Right lobe of liver (tissue), 6 donors: ENCODE measurements at regions not wholly inside any gene's neighbourhood (a gene's known extent, or its start where the extent isn't known, plus 50 kb on each side); places are given as distances from the start of the nearest gene placed in this dataset.
"Not testable (repeated sequence)": the region's sequence is repeated elsewhere in the genome, so short reads cannot be mapped to it uniquely, and the experiment has no call there.

ENCODE experiments used
- ATAC-seq, 4 donors: fragments of 200-7000 bp; cut with Tn5 transposase; one replicate each; pipeline ENCODE4 v1.9.1; 2020; ENCODE audit warnings: mild to moderate bottlenecking in 4 of 4, moderate library complexity in 4 of 4
- DNase-seq, 3 donors: peaks; one replicate each; pipeline ENCODE4 v3.0.0-alpha.2; 2020
- H3K27ac ChIP-seq, 3 donors: fragments of 200-600 bp; one replicate each; pipeline ENCODE4 v1.8.0; 2022
- H3K27me3 ChIP-seq, 2 donors: fragments of 200-600 bp; one replicate each; pipeline ENCODE4 v1.8.0; 2022
- H3K36me3 ChIP-seq, 4 donors: fragments of 200-600 bp; sonication (generic) in 1 of 4; one replicate each; pipeline versions ENCODE4 v1.5.1 to v1.8.0; 2017 to 2022; ENCODE audit warnings: control low read depth in 1 of 4
- H3K4me1 ChIP-seq, 4 donors: fragments of 200-600 bp; sonication (generic) in 1 of 4; one replicate each; pipeline versions ENCODE4 v1.5.1 to v1.8.0; 2017 to 2022; ENCODE audit warnings: control low read depth in 1 of 4
- H3K4me3 ChIP-seq, 3 donors: fragments of 200-600 bp; one replicate each; pipeline ENCODE4 v1.8.0; 2022
- H3K9me3 ChIP-seq, 4 donors: fragments of 200-600 bp; sonication (generic) in 1 of 4; one replicate each; pipeline versions ENCODE4 v1.5.1 to v1.8.0; 2017 to 2022; ENCODE audit warnings: control low read depth in 1 of 4
- POLR2A ChIP-seq: fragments of 450-650 bp; IDR thresholded peaks from one replicate; pipeline ENCODE4 v1.6.1; 2017; ENCODE audit warnings: antibody characterized with exemption, mild to moderate bottlenecking
- WGBS: methylation state at CpG from one replicate; pipeline ENCODE4 v1.1.6; 2018; ENCODE audit warnings: low coverage, low lambda C conversion rate; ENCODE audit not compliant: insufficient coverage; ENCODE audit errors: missing lambda C conversion rate; 5-methylcytosine and 5-hydroxymethylcytosine counted together
- intact Hi-C, 2 donors: fragments of 100-400 bp; cut with DNase I; formaldehyde crosslinking; loops; one replicate each; pipeline versions ENCODE4 v1.11.2 to v1.14.1; 2022
- donor health status: DM: no; HTN: yes; CAD: no.
- donor health status: DM: no; HTN: no; CAD: no.
- donor health status: DM: no; HTN: no; CAD: no.
- donor health status: DM: no; HTN: yes; CAD: no.
- donor health status: DM: no; HTN: yes; CAD: no.

DNA sequence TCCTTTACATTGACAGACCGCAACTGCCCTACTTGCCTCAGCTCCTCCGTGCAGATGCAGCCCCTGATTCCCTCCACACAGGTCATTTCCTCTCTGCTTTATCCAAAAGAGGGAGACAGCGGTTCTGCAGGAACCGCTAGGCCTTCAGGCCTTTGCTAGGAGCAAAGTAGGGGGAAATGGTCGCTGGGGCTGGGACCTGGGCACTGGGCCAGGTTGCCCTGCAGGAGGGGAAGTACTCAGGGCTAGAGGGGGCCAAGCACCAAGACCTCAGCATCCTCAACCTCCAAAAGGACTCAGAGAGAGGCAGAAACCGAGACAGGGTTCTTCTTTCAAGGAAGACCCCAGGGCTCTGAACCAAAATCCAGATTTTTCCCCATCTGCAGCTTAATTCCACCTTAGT lies 160.4 kb upstream of the NOTCH2NLA start:
- H3K4me1 ChIP-seq, DNase-seq, H3K36me3 ChIP-seq, H3K4me3 ChIP-seq, ATAC-seq, H3K9me3 ChIP-seq, H3K27ac ChIP-seq, H3K27me3 ChIP-seq, intact Hi-C loops: not testable (repeated sequence)
- WGBS, result 70% methylated on average over 3 of the region's 6 CpGs

DNA sequence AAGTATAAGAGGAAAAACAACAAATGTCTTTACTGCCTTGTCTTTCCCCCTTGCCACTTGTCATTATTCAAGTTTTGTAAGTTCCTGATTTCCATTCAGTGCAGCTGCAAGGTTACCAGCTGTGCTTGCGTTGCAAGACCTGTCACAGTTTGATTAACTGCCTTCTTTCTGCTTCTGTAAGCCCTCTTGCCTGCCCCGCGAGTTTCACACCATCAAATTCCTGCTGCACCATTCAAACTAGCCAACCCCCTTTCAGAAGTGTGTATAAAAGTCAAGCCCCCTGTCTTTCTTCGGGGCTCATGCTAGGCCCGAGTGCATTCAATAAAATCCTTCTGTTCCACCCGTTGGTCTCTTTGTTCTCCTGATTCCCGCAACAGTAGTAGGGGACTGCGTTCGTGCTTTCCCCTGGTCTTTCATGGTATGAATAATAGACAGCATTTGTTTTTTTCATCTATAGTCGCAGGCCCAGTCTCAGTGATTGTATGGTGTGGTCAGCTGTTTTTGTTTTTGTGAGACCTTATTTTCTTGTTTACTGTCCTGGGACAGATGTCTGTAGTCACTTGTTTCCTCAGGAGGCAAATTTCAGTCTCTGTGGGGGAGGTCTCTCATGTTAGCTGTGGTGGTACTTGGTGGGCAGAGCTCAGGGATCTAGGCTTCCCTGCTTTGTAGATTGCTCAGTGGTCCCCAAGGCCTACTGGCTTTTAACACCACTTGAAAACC lies 159.1 kb upstream of the NOTCH2NLA start:
- 35% methylated on average over 9 of the region's 10 CpGs for WGBS
- H3K4me1 ChIP-seq, intact Hi-C loops, H3K36me3 ChIP-seq, H3K4me3 ChIP-seq, H3K27ac ChIP-seq, H3K9me3 ChIP-seq, H3K27me3 ChIP-seq, DNase-seq: not testable (repeated sequence)
- ATAC-seq, result peak in 1 of 4 donors; percentile 2

DNA sequence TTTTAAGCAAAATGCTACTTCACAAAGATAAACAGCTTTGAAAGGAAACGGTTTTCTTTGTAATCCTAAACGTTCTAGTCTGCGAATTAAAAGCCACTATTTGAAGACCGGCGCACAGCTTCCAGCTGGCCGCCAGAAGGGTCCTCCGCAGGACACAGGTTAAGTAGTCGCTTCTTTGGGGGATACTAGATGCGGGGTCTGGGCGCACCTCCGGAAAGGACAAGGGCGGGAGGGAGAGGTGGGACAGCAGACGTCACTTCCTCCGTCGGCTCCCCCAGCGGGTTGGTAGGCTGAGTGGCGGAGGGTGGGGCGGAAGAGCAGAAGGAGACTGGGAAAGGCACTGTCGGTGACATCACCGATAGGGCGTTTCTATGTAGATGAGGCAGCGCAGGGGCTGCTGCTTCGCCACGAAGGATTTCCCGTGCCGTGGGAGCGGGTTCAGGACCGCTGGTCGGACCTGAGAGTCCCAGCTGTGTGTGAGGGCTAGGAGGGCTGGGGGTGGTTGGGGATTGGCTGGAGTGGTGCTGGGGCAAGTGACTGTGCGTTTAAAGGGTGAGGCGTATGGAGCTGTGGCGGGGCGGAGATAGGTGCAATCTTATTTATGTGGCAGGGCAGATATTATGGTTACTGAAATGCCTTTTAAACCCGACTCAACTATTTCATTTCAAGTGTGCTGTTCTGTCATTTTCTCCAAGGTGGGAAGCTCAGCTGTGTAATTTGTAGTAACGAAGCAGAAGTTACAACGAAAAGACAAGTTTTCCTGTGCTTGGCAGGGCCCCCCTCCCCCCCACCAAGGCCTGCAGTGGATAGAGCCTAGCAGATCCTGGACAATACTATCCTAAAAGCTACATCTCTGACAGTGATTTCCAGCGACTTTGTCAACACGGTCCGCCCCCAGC lies 158.3 kb upstream of the NOTCH2NLA start:
- H3K27me3 ChIP-seq, H3K36me3 ChIP-seq, H3K9me3 ChIP-seq, H3K4me1 ChIP-seq, intact Hi-C loops: not testable (repeated sequence)
- Histone ChIP-seq H3K4me3 (peak overlapping the region; percentile 33 to 51 (median 49)), H3K27ac (peak overlapping the region; percentile 89 to 95 (median 94))
- ATAC-seq, result peak; percentile 96 to 98 (median 98)
- peak; percentile 82 for TF ChIP-seq POLR2A
- DNase-seq, result peak; percentile 58 to 79 (median 61)
- WGBS, result 1% methylated on average over 18 of the region's 39 CpGs

DNA sequence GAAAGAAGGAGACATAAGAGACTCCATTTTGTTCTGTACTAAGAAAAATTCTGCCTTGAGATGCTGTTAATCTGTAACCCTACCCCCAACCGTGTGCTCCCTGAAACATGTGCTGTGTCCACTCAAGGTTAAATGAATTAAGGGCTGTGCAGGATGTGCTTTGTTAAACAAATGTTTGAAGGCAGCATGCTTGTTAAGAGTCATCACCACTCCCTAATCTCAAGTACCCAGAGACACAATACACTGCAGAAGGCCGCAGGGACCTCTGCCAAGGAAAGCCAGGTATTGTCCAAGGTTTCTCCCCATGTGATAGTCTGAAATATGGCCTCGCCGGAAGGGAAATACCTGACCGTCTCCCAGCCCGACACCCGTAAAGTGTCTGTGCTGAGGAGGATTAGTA lies 152.4 kb upstream of the NOTCH2NLA start:
- DNase-seq, H3K27me3 ChIP-seq, ATAC-seq, H3K4me3 ChIP-seq, H3K9me3 ChIP-seq, intact Hi-C loops, H3K27ac ChIP-seq, H3K4me1 ChIP-seq, H3K36me3 ChIP-seq: not testable (repeated sequence)
- 49% methylated on average over 5 of the region's 7 CpGs for WGBS

DNA sequence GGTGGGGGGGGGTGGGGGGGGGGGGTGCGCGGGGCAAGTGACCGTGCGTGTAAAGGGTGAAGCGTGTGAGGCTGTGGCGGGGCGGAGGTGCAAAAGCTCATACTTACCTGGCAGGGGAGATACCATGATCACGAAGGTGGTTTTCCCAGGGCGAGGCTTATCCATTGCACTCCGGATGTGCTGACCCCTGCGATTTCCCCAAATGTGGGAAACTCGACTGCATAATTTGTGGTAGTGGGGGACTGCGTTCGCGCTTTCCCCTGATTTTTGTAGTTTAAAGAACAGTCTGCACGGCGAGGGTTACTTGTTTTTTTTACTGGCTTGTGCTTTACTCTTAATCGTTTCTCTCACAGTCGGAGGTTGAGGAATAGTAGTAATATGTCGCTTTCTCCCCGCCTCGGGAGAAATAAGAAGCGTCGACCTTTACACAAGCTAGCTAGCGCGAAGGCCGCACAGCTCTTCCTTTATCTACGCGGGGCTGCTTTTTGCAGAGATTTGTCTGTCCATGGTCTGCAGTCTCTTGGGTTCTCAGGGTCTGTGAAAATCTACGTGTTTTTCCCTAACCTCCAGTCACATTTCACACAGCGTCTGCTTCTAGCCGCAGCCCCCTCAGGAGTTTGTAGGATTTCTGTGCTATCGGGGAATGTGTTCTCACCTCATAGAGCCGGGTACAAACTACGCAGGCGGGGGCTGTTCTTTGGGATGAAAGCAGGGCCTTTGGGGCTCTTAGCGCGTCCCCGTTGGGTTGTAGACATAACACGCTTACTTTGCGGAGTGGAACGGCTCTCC lies 148.1 kb upstream of the NOTCH2NLA start:
- peak; percentile 90 for TF ChIP-seq POLR2A
- H3K36me3 ChIP-seq, intact Hi-C loops, H3K4me1 ChIP-seq, H3K9me3 ChIP-seq, H3K27me3 ChIP-seq: not testable (repeated sequence)
- ATAC-seq (peak; percentile 87 to 93 (median 89)), DNase-seq (peak; percentile 55 to 83 (median 62))
- Histone ChIP-seq H3K27ac (peak overlapping the region; percentile 81 to 88 (median 86)), H3K4me3 (peak overlapping the region in 2 of 3 donors; percentile 12 to 17)
- WGBS, result under 1% methylated on average over 34 of the region's 42 CpGs

DNA sequence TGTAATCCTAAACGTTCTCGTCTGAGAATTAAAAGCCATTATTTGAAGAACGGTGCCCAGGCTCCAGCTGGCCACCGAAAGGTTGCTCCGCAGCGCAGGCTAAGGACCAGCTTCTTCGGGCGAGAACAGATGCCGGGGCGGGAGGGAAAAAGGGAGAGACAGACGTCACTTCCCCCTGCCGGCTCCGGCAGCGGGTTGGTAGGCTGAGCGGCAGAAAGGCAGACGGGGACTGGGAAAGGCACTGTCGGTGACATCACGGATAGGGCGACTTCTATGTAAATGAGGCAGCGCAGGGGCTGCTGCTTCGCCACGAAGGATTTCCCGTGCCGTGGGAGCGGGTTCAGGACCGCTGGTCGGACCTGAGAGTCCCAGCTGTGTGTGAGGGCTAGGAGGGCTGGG lies 147.5 kb upstream of the NOTCH2NLA start:
- Histone ChIP-seq H3K4me3 (peak overlapping the region in 2 of 3 donors; percentile 32 to 42), H3K27ac (peak overlapping the region in 2 of 3 donors; percentile 58 to 81)
- H3K4me1 ChIP-seq, H3K36me3 ChIP-seq, intact Hi-C loops, H3K9me3 ChIP-seq, H3K27me3 ChIP-seq: not testable (repeated sequence)
- ATAC-seq (peak; percentile 83 to 91 (median 84)), DNase-seq (peak; percentile 86 to 93 (median 92))
- WGBS, result 0% methylated on average over 20 of the region's 27 CpGs

DNA sequence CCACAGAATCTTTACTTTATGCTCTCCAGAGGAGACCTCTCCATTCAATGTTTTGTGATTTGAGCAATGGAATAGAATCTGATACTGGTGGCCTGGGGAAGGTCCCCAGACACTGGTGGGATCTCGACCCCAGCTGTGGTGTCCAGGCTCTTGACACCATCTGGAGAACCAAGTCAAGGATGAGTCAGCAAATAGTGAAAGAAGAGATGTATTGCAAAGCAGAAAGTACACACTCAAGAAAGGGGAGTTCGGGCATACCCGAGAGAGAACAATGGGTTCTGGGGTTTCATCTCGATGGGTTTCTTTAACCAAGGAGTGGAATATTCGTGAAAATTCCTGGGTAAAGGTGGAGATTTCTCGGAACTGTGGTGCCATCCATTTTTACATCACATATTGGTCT lies 146.3 kb upstream of the NOTCH2NLA start:
- H3K9me3 ChIP-seq, ATAC-seq, H3K4me3 ChIP-seq, H3K4me1 ChIP-seq, DNase-seq, intact Hi-C loops, H3K27me3 ChIP-seq, H3K27ac ChIP-seq, H3K36me3 ChIP-seq: not testable (repeated sequence)
- 86% methylated on average over 4 of the region's 6 CpGs for WGBS

DNA sequence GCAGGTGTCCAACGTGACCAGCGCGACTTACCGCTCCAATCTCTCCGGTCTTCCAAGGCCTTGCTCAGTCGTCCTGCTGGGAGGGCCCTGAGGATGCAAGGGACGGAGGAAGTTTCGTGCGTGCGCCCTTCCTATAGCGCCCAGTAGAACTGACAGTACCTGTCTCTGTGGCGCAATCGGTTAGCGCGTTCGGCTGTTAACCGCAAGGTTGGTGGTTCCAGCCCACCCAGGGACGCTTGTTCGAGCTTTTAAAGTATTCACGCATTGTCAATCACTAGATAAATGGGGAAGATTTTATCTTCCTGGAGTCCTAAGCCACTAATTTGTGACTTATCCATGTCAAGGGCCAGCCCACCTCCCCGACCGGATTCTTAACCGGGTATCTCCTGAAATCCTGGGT lies 141.1 kb upstream of the NOTCH2NLA start:
- DNase-seq, result peak; percentile 39 to 63 (median 52)
- H3K36me3 ChIP-seq, intact Hi-C loops, ATAC-seq, H3K27me3 ChIP-seq, H3K9me3 ChIP-seq, H3K4me1 ChIP-seq: not testable (repeated sequence)
- no CpG with 5 or more reads among the region's 23 CpGs for WGBS
- peak overlapping the region in 2 of 3 donors; percentile 21 to 31 for H3K27ac ChIP-seq
- peak overlapping the region; percentile 25 to 39 (median 38) for H3K4me3 ChIP-seq

DNA sequence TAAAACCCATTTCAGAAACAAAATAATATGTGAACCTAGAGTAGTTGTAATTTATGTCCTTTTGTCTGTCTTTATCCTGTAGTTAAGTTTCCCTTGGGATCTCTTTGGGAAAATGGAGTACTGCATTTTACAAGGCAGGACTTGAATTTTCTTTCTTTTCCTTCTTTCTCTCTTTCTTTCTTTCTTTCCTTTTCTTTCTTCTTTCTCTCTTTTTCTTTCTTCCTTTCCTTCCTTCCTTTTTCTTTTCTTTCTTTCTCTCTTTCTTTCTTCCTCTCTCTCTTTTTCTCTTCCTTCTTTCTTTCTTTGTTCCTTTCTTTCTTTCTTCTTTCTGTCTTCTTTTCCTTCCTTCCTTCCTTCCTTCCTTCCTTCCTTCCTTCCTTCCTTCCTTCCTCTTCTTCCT lies 126.6 kb upstream of the NOTCH2NLA start:
- intact Hi-C loops, H3K36me3 ChIP-seq, H3K27me3 ChIP-seq, H3K4me3 ChIP-seq, ATAC-seq, H3K9me3 ChIP-seq, H3K4me1 ChIP-seq, DNase-seq, H3K27ac ChIP-seq: not testable (repeated sequence)

DNA sequence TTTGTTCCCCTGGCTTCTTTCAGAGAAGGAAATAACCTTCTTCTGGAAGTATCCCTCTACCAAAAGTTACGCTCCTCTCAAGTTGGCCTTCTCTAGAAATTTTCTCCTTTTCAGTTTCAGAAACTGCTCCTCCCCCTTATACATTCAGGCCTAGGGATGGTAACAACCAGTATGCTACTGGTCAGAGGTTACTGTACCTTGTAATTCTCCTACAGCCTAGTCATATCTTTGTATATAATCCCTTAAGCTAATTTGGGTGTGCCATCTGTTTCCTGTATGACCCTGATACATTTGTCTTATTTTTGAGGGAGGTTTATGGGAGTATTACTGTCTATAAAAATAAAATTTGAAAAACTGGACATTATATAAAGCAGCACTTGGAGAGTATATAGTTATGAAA lies 98.0 kb upstream of the NOTCH2NLA start:
- WGBS, result no CpG with 5 or more reads among the region's 1 CpG
- ATAC-seq, H3K9me3 ChIP-seq: not testable (repeated sequence)

DNA sequence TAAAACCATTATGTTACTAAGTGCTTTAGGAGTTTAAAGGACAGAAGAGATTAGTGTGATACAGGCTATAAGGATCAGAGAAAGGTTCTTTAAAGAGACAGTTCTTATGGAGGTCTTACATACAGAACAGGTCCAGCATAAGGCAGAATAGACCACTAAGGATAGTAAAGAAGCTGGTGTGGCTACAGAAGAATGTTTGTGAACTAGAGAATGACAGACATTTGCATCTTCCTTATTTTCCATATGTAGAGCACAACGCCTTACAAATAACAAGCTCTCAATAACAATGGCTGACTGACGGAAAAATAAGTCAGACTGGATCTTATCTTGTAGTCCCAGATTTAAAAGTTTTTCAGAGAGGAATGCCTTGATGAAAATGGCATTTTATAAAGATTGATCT lies 95.6 kb upstream of the NOTCH2NLA start:
- intact Hi-C loops, result not testable (repeated sequence)

More for the DNA sequence above, 98.0 kb upstream of the NOTCH2NLA start:
- H3K4me1 ChIP-seq, DNase-seq, H3K27ac ChIP-seq, H3K27me3 ChIP-seq, intact Hi-C loops, H3K36me3 ChIP-seq, H3K4me3 ChIP-seq: not testable (repeated sequence)

More for the DNA sequence above, 95.6 kb upstream of the NOTCH2NLA start:
- H3K9me3 ChIP-seq, H3K4me1 ChIP-seq, H3K36me3 ChIP-seq, H3K4me3 ChIP-seq, DNase-seq, H3K27ac ChIP-seq, ATAC-seq, H3K27me3 ChIP-seq: not testable (repeated sequence)
- no CpG with 5 or more reads among the region's 2 CpGs for WGBS
